Fibroblast of pulmonary artery (primary cell): ENCODE measurements at regions not wholly inside any gene's neighbourhood (a gene's known extent, or its start where the extent isn't known, plus 50 kb on each side); places are given as distances from the start of the nearest gene placed in this dataset.

Source experiments
- DNase-seq: peaks from one replicate; pipeline ENCODE4 v3.0.0-alpha.2; 2010; ENCODE audit warnings: low read depth
- H3K4me3 ChIP-seq: replicated peaks from 2 replicates; pipeline ENCODE4 v1.5.1; 2011; ENCODE audit warnings: low read depth, mild to moderate bottlenecking, control low read depth, low read length, moderate library complexity
- CTCF ChIP-seq: IDR thresholded peaks from 2 replicates; pipeline ENCODE4 v1.5.1; 2011; ENCODE audit warnings: mild to moderate bottlenecking, control low read depth, low read length, inconsistent platforms; ENCODE audit errors: missing control alignments

DNA sequence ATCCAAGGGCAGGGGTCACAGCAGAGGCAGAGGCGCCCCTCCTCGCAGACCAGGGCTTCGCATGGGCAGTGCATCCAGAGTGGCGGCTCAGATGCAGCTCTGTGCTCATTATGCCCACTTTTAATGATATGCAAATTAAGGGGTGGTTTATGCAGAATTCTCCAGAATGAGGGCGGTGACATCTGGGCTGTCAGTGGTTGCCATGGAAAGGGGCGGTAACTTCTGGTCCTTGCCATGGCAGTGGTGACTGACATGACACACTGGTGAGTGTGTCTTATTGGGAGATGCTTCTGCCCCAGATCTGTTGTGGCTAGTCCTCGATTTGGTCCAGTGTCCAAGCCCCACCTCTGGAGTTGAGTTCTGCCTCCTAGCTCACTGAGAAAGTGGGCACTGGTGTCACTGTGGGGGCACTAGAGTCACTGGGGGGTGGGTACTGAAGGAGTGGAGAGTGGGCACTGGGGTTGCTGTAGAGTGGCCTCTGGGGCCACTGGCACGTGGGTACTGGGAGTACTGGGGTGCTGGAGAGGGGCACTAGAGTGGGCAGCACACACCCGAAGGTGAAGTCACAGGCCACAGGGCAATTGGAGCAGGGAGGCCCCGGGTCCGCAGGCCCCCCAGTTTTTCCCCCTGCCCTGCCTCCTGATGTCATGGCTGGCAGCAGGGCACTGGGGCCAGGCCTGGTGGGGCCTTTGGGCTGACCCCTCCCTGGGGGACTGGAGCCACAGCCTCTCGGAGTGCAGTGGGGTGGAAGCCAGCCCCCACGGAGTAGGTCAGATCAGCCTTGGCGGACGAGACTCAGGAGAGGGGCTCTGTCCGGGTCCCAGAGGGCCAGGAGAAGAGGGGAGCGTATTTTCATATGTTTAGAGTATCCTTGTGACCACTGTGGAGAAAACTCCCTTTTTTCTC, 98.6 kb upstream of the NKX1-1 start:
- DNase-seq: no peak
- TF ChIP-seq CTCF: no peak

GRCh38 chr4:1503583-1504471, 97.6 kb upstream of the NKX1-1 start:
- H3K4me3 ChIP-seq: no peak overlapping the region
- no peak for DNase-seq
- TF ChIP-seq CTCF: no peak

More for the DNA sequence above, 98.6 kb upstream of the NKX1-1 start:
- H3K4me3 ChIP-seq: no peak overlapping the region

- no peak for DNase-seq
- H3K4me3 ChIP-seq: no peak overlapping the region
- TF ChIP-seq CTCF: no peak
These were observed 96.7 kb upstream of the NKX1-1 start for GRCh38 chr4:1502976-1503375.

- H3K4me3 ChIP-seq: no peak overlapping the region
- DNase-seq: no peak
- TF ChIP-seq CTCF: no peak
These were observed 96.3 kb upstream of the NKX1-1 start for GRCh38 chr4:1502501-1502886.

- no peak for TF ChIP-seq CTCF
- no peak for DNase-seq
- no peak overlapping the region for H3K4me3 ChIP-seq
These were observed 95.7 kb upstream of the NKX1-1 start for GRCh38 chr4:1501754-1502500.

DNA sequence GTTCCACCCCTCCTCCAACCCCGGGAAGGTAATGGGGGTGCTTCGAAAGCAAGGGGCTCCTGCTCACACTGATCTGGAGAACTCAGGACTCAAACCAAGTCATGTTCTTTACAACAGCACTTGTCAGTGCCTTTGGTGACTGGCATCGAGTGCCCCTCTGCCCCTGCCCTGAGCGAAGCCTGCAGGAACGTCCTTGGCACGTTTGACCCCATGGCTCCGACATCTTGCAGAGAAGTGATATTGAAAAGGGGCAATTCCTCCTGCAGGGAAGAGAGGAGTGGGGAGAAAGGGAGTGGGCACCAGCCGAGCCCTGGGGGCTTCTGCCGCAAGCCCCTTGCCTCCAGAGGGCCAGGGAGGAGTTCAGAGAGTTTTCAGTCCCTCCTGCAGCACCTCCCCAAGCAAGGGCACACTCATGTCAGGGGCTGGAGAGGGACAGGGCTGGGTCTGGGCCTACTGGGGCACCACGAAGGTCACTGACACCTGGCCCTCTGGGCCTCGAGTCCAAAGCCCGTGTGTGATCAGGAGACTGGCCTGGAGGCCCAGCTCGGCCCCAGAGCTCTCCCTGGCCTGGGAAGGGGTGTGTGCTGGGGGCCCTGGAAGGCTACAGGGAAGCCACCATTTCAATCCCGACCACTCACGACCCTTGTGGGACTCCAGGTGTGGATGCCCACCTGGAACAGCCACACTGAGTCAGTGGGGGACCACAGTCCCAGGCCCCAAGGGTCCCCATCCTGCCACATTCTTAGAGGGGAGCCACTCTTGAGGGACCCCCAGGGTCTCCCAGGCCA, 94.9 kb upstream of the NKX1-1 start:
- no peak for TF ChIP-seq CTCF
- no peak overlapping the region for H3K4me3 ChIP-seq
- DNase-seq: no peak
